ENCODE measurements at regions not wholly inside any gene's neighbourhood (a gene's known extent, or its start where the extent isn't known, plus 50 kb on each side); places are given as distances from the start of the nearest gene placed in this dataset.
"Not testable (repeated sequence)": the region's sequence is repeated elsewhere in the genome, so short reads cannot be mapped to it uniquely, and the experiment has no call there.

- DNase-seq = no peak
Measured at GRCh38 chr6:137625100-137625661, 131.0 kb upstream of the OLIG3 start.

GRCh38 chr6:137625808-137626207 is 131.6 kb upstream of the OLIG3 start:
- DNase-seq = no peak

GRCh38 chr6:137630666-137631065 is 136.5 kb upstream of the OLIG3 start:
- DNase-seq = no peak

- no peak for DNase-seq
Measured at GRCh38 chr6:137631323-137631722, 137.1 kb upstream of the OLIG3 start.

GRCh38 chr6:137634177-137634576 is 140.0 kb upstream of the OLIG3 start:
- DNase-seq = not testable (repeated sequence)

- no peak for DNase-seq
Measured at GRCh38 chr6:137637121-137637520, 142.9 kb upstream of the OLIG3 start.

GRCh38 chr6:137638926-137639706 is 144.9 kb upstream of the OLIG3 start:
- DNase-seq = no peak

GRCh38 chr6:137640086-137640485 is 145.9 kb upstream of the OLIG3 start:
- peak in 1 of 2 donors; percentile 35 for DNase-seq

- peak; percentile 71 to 87 for DNase-seq
Measured at GRCh38 chr6:137641474-137642077, 147.4 kb upstream of the OLIG3 start.

GRCh38 chr6:137643210-137643609 is 149.0 kb upstream of the OLIG3 start:
- not testable (repeated sequence) for DNase-seq

GRCh38 chr6:137643644-137644043 is 149.4 kb upstream of the OLIG3 start:
- DNase-seq = not testable (repeated sequence)

GRCh38 chr6:137645850-137646249 is 151.7 kb upstream of the OLIG3 start:
- DNase-seq = no peak

GRCh38 chr6:137646484-137646883 is 152.3 kb upstream of the OLIG3 start:
- DNase-seq = no peak

GRCh38 chr6:137647762-137648447 is 153.7 kb upstream of the OLIG3 start:
- no peak for DNase-seq

GRCh38 chr6:137650720-137651119 is 156.5 kb upstream of the OLIG3 start:
- no peak for DNase-seq

- no peak for DNase-seq
Measured at GRCh38 chr6:137651178-137651577, 157.0 kb upstream of the OLIG3 start.

- DNase-seq = no peak
Measured at GRCh38 chr6:137651591-137652335, 157.6 kb upstream of the OLIG3 start.

- DNase-seq = no peak
Measured at GRCh38 chr6:137652961-137653705, 158.9 kb upstream of the OLIG3 start.

- DNase-seq = no peak
Measured at GRCh38 chr6:137653706-137654059, 159.5 kb upstream of the OLIG3 start.

- DNase-seq = no peak
Measured at GRCh38 chr6:137654365-137654981, 160.3 kb upstream of the OLIG3 start.

- DNase-seq = no peak
Measured at GRCh38 chr6:137655291-137655690, 161.1 kb upstream of the OLIG3 start.

- no peak for DNase-seq
Measured at GRCh38 chr6:137656735-137657134, 162.5 kb upstream of the OLIG3 start.

All from hippocampal formation (tissue), 2 donors.